Loucy (cell line): ENCODE measurements at regions not wholly inside any gene's neighbourhood (a gene's known extent, or its start where the extent isn't known, plus 50 kb on each side); places are given as distances from the start of the nearest gene placed in this dataset.

ENCODE experiments used
- CTCF ChIP-seq: fragments of 200-600 bp; sonication (generic); conservative IDR thresholded peaks from 2 replicates; pipeline ENCODE4 v1.5.1; 2014; ENCODE audit warnings: mild to moderate bottlenecking, antibody characterized with exemption, low read length
- EZH2phosphoT487 ChIP-seq: fragments of 200-600 bp; IDR thresholded peaks from 2 replicates; pipeline ENCODE4 v1.6.1; 2018; ENCODE audit warnings: antibody characterized with exemption, mild to moderate bottlenecking, moderate library complexity, borderline replicate concordance

GRCh38 chrX:36462142-36462541 lies 542.6 kb downstream of the CFAP47 start:
- TF ChIP-seq CTCF = no peak
- no peak for TF ChIP-seq EZH2phosphoT487
